HL-60 (cell line): ENCODE measurements at regions not wholly inside any gene's neighbourhood (a gene's known extent, or its start where the extent isn't known, plus 50 kb on each side); places are given as distances from the start of the nearest gene placed in this dataset.

Experiments
- POLR2AphosphoS5 ChIP-seq: IDR thresholded peaks from 2 replicates; pipeline ENCODE4 v1.6.1; 2012; ENCODE audit warnings: low read depth
- TF ChIP-seq, protein P1 (sequence below): IDR thresholded peaks from one replicate; pipeline ENCODE4 v1.5.1; 2011; ENCODE audit warnings: low read length, control low read depth, inconsistent platforms; ENCODE audit not compliant: insufficient read depth

DNA sequence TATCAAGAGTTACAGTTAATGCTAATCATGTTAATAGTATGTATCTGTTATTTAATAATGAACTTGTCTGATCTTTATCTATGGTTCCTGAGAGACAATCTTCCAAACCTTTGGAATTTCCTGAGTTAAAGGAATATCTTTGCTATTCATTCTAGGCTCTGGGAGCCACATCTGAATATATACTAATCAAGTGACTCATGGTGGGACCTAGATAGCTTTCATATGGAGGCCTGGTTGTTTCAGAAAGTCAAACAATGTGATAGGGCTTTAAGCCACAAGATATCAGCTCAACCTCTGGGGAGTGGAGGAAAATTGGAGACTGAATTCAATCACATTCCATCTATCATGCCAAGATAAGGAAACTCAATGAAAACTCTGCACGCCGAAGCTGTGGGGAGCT is 746.4 kb downstream of the TNS3 start:
- TF ChIP-seq, protein P1, sequence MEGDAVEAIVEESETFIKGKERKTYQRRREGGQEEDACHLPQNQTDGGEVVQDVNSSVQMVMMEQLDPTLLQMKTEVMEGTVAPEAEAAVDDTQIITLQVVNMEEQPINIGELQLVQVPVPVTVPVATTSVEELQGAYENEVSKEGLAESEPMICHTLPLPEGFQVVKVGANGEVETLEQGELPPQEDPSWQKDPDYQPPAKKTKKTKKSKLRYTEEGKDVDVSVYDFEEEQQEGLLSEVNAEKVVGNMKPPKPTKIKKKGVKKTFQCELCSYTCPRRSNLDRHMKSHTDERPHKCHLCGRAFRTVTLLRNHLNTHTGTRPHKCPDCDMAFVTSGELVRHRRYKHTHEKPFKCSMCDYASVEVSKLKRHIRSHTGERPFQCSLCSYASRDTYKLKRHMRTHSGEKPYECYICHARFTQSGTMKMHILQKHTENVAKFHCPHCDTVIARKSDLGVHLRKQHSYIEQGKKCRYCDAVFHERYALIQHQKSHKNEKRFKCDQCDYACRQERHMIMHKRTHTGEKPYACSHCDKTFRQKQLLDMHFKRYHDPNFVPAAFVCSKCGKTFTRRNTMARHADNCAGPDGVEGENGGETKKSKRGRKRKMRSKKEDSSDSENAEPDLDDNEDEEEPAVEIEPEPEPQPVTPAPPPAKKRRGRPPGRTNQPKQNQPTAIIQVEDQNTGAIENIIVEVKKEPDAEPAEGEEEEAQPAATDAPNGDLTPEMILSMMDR = no peak
- no peak for TF ChIP-seq POLR2AphosphoS5
